Stimulated activated CD8-positive, alpha-beta memory T cell treated with anti-CD3 and anti-CD28 coated beads, Interleukin-7, amount 100 ng/mL, for 24 hours (primary cell): ENCODE measurements at regions not wholly inside any gene's neighbourhood (a gene's known extent, or its start where the extent isn't known, plus 50 kb on each side); places are given as distances from the start of the nearest gene placed in this dataset.

Source experiments
- DNase-seq: peaks from one replicate; pipeline ENCODE4 v3.0.0-alpha.2; 2020; ENCODE audit warnings: low read depth

DNA sequence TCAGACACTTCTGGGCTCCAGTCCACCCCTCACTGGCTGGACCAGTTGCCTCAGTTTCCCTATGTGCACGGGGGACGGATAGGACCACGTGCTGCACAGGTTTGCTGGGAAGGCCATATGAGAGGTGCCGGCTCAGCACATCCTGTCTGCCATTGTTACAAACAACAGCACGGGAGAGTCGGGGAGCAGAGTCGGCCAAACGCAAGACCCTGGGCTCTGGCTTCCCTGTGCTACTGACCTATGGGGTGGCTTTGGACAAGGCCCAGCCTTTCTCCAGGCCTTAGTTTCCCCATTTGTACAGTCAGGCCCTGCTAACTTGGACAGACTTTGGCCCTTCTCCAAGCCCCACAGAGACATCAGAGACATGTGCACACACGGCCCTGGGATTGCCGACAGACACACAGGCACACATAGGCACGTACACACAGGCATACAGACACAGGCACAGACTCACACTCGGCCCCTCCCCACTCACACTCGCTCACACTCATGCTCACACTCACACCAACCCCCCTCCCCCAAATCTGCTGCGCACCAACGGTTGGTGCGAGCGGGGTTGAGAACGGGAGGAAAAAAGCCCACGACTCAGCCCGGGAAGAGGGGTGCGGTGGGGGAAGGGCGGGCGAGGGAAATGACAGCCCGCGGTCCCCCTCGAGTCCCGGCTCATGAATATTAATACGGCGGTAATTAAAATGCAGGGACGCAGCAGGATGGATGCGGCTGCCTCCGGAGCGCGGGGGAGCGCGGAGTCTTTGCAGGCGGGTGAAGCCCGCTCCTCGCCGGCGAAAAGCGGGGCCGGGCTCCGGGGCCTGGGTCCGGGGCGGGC, 133.0 kb downstream of the C9orf50 start:
- DNase-seq: no peak

DNA sequence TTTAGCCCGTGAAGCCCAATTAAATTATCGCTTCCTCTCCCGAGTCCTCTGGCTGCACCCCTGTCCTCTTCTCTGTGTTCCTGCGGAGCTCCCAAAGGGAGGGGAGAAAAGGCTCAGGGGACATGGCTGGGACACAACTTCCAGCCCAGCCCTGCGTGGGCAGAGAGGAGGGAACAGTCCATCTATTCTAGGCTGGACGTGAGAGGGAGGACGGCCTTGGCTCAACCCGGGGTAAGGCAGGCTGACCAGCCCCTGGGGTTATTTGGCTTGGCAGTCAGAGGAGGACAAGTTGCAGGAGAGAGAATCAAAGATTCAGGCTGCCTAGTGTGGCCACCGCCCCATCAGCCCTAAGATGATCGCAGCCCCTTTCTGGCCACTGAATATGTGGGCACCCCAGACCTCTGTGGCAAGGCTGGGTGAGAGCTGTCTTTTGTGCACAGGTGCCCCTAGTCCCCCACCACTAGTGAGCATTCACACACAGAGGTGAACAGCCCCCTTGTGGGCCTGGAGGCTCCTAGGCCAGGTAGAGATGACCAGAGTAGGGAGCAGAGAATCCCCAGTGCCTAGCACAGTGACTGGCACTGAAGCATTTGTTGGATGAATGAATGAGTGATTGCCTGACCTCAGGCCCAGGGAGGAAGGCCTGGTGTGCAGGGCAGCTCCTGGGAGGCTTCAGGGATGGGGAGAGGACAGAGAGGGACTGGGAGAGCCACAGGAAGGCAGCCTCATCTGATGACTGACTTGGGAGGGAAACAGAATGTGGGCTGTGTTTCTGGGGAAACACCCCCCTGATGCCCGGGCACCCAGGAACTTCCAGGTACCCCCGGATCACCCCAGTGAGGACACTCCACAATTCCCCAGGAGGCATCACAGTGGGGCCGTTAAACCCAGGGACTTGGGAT, 133.9 kb downstream of the C9orf50 start:
- DNase-seq: no peak

DNA sequence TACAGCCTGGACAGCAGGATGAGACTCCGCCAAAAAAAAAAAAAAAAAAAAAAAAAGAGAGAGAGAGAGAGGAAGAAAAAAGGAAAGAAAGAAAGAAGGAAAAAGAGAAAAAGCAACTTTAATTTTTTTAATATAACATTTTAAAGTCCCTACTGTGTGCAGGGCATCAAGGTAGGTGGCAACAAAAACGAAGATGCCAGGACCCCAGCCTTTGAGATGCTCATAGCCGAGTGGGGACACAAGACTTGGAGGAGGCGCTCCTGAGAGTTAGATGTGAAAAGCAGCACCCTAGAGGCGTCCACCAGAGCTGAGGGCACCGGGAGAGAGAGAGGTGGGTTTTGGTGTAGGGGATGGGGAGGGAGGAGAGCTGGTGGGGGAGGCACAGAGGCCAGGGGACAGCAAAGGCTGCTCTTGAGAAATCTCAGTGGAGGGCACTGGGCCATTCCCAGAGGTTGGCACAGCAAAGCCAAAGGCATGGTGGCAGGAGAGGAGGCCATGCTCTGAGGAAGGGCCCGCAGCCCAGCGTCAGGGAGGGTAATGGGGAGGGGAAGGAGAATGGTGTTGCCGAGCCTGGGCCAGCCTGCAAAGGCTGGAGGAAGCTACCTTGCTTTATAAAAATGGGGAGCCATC, 135.6 kb downstream of the C9orf50 start:
- no peak for DNase-seq

DNA sequence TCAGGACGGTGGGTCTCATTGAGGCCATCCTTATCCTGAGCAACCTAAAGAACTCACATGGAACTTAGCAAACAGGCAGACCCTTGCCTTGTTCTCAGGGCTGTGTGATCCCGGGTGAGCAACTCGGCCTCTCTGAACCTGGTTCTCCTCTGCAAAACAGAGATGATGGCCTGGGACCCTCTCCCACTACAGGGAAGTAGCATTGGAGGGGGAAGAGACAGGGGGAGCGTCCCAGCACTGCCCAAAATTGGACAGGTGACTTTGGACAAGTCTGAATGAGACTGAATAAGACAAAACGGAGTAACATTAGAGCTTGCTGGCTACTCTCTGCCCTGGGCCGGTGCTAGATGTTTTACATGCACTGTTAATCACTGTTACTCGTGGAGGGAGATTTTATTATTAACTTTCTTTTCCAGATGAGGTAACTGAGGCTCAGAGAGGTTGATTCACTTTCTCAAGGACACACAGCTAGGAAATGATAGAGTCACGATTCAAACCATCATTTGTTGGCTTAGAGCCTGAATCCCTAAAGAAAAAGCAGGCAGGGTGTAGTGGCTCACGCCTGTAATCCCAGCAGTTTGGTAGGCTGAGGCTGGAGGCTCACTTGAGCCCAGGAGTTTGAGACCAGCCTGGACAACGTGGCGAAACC, 136.4 kb downstream of the C9orf50 start:
- DNase-seq: no peak

DNA sequence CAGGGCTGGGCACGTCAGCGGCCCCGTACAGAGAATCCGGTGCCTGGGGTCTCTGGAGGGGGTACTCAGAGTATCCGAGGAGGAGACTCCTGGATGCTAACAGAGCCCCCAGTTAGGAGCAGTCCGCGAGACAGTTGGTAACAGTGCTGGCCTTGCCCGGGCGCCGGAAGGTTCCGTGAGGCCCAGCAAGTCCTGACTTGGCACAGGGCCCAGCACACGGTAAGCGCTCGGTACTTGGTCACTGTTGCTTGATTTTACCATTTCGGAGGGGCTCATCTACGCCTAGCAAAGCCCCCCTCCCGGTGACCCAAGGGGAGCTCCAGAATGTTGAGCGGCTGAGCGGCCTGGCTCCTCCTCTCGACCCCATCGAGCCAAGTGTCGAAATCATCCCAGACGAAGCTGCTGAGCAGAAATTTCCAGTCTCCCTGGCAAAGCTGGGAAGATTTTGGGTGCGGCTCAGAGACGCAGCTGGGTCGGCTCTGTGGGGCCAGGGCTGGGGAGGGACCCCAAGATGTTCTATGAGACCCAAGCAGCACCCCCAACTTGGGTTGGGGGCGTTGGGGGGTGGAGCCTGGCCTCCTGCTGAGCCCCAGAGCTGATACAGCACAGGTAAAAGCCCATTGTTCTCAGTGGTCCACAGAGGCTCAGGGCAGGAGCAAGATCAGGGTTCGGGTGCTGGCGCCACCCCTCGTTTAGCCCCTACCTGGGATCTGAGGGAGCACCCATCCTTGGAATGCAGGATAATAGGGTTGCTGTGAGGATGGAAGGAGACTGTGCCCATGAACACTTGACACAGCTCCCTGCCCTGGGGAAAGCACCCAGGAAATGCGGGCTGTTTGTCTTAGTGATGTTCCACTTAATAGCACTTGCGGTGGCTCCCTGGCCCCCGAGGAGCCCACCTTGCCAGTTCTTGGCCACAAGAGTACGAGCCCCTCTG, 137.2 kb downstream of the C9orf50 start:
- DNase-seq: no peak

DNA sequence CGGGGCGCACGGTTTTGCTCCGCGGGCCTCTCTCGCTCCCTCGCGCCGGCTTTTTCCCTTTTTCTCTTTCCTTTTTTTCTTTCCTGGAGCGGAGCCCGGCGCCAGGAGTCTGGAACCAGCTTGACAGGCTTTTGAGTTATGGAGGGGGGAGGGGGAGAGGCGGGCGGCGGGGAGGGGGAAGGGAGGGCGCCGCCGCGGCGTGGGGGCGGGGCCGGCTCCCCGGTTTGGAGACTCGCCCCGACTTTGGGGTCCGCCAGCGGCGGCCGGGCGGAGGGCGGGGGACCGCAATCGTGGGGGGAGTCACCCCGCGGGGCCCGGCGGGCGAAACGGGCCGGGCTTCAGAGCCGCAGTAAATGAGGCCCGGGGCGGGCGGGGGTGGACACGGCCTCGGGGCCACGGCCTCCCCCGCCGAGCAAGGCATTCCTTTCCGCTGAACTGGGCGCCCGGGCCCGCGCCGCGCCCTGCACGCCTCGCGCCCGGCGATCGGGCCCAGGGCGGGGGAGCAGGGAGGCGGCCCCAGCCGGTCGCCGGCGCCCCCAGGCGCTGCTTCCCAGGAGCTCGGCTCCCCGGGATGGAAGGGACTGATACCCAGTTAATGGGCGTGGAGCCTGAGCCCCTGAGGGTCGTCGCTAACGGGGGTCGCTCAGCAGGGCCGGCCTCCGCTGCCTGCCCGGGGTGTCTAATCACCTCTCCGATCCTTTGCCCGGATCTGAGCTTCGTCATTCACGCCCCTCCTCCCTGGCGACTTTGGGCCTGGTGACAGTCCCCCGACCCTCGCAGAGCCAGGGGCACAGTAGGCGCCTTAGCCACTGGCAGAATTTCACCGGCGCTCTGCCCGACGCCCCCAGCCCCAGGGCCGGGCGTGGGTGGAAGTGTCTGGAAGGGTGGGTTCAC, 138.1 kb downstream of the C9orf50 start:
- DNase-seq: no peak

DNA sequence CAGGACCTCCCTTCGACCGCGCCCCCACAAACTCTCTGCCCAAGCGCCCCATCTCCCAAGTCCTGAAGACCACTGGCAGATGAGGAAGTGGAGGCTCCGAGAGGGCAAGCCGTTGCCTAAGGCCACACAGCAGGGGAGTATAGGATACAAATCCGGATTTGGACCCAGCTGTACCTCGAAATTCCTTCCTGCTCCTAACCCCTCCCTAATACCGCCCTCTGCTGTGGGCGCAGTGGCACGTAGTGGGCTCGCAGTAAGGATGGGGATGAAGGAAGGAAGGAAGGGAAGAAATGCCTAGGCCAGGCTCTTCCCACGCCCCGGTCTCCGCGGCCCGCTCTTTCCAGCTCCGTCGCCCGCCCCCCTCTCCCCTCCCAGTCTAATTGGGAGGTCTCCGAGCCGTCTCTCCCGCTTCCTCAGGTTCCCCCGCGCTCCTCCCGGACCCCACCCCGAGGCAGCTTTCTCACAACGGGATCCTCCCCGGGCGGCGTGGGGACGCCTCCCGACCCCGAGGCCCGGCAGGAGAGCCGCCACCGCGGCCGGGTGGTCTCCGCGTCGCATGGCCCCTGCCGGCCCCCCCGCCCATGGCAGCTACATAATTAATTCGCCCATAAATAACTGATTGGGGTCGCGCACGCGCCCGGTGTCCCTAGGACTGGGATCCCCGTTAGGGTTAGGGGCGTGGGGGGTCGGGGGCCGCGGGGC, 138.9 kb downstream of the C9orf50 start:
- no peak for DNase-seq

DNA sequence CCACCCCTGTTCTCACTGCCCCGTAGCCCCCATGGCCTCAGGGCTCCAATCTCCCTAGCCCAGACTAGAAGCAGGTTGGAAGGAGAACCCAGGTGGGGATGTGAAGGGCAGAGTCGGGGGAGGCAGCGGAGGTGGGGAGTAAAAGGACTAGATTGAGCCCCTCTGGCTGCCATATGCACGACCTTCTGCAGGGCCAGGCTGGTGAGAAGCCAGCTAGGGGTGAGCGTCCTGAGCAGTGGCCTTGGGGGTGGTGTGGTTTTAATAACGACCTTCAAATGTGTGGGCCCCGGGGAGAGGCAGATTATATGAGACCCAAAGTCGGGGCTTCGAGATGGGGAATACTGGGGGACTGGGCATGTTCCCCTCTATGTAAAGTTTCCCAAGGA, 139.5 kb downstream of the C9orf50 start:
- no peak for DNase-seq

DNA sequence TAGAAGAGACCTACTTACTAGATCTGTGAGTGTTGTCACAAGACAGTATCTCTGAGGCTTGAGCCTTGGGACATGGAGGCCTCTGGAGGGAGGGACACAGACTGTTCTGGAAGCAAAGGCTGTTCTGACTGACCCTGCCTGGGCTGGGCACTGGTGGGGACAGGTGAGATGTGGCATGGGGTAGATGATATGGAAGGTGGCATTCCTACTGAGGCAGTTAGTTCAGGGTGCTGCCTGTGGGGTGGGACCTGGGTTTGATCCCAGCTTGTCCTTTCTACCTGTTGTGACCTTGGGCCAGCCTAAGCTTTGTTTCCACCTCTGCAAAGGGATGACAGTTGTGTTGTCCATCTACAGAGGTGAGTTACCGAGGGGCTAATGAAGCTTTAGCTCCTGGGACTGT, 140.2 kb downstream of the C9orf50 start:
- no peak for DNase-seq

DNA sequence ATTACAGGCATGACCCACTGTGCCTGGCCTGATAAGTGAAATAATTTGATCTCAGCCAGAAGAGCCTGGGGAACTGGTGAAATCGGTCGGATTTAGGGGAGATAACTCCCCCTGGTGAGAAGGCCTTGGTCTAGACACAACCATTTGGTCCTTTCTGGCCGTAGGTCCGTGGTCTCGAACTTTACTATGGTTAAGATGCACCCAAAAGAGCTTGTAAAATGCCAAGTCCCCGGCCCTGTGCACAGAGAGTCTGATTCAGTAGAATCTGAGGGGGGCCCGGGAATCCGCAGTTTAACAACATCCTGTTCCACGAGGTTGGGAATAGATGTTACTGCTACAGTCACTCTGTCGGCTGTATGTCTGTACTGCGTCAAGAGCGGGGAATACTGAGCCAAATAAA, 140.7 kb downstream of the C9orf50 start:
- no peak for DNase-seq

DNA sequence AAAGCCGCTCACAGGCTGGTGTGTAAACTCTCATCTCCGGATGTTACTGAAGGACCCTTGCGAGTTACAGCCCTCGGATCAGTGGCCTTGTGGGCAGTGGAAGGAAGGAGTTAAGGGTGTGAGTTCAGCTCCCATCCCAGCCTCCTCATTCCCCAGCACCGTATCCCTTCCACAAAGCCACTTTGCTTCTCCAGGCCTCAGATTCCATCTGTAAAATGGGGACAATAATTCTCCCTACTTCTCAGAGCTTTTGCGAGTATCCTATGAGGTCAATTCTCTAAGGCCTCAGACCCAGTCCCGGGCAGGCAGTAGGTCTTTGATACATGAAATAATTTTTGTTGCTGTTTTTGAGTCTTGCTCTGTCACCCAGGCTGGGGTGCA, 141.3 kb downstream of the C9orf50 start:
- DNase-seq: no peak

DNA sequence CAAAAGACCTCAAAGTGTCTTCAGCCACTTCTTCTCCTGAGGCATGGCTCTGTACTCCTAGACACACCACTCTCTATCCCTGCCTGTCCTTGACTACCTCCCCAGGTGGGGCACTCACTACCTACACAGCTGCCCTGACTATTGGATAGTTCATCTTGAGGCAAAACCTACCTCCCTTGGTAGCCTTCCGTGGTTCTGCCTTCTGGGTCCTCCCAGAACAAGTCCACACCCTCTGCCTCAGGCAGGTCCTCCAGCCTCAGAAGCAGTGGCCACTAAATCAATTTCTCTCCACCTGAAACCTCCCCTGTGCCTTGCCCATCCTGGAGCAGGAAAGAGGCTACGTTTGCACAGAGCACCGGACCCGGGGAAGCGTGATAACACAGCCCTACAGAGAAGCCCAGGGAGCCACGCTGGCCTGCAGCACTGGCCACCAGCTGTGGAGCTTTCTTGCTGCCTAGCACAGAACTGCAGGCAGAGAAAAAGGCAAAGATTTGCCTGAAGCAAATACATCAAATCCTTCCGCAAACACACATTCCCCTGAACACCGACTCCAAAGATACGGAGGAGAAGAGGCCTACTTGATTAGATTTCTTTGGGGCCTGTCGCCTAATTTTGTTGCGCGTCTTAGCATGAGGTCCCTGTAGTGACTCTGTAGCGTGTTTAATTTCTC, 141.8 kb downstream of the C9orf50 start:
- no peak for DNase-seq

DNA sequence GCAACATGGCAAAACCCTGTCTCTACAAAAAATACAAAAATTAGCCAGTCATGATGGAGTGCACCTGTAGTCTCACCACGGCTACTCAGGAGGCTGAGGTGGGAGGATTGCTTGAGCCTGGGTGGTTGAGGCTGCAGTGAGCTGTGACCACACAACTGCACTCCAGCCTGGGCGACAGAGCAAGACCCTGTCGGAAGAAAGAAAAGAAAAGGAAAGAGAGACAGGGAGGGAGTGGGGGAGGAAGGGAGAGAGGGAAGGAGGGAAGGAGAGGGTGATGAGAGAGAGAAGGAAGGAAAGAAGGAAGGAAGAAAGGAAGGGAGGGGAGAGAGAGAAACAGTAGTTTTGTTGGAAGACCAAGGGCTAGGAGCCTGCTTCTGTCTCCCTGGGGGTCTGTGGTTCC, 142.4 kb downstream of the C9orf50 start:
- DNase-seq: no peak

DNA sequence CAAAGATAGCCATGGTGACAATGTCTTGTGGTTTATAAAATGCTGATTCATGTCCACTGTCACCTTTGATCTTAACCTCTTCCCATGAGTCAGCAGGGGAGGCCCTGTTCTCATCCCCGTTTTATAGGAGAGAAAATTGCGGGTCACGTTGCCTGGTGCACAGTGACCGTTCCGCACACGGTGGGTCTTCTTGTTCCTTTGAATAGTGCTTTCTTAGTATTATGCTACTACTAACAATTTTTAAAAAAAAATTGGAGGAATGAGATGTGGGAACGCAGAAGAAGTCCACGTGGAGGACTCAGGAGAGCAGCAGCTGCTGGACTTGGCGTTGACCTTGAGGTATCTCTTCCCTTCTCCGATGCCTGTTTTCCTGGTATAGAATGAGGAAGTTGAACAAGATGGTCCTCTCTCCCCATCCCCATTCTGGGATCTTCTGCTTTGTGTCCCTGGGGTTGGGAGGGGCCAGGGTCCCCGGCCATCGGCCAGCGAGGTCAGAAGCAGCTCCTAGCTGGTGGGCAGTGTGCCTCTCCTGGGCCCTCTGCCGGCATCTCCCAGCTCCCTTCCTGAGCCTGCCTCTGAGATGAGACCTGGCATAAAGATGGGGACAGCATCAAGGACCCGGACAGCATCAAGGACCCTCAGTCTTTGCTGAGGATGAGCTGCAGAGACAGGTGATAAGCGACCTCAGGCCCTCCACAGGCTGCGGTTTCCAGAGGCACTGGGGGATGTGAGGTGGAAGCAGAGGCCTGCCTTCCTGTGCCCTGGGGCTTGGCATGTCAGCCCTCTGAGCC, 143.9 kb downstream of the C9orf50 start:
- no peak for DNase-seq

DNA sequence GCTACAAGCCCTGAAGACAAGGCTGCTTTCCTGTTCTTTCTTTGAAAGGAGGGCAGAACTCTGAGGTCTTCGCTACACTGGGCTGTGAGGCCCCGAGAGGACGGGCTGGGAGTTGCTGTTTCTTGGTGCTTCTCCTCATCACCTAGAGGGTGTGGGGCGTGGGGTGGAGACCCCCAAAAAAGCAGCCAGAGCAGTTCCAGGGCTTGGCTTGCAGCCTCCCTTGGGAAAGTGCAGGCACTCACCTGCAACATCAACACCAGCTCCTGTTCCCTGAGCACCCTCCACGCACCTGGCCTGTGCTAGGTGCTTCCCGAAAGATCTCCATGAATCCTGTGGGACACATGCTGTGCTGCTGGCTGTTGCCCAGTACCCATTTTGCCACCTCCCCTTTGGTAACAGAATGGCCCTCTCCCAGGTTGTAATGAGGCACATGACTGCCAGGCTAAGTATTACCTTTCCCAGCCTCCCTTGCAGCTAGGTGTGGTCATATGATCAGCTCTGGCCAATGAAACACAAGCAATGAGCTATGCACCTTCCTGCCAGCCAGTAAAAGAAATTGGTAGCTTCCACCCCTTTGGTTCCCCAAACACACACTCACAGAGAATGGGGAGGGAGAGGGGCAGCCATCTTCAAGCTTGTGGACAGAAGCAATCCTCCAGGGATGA, 146.0 kb downstream of the C9orf50 start:
- no peak for DNase-seq

DNA sequence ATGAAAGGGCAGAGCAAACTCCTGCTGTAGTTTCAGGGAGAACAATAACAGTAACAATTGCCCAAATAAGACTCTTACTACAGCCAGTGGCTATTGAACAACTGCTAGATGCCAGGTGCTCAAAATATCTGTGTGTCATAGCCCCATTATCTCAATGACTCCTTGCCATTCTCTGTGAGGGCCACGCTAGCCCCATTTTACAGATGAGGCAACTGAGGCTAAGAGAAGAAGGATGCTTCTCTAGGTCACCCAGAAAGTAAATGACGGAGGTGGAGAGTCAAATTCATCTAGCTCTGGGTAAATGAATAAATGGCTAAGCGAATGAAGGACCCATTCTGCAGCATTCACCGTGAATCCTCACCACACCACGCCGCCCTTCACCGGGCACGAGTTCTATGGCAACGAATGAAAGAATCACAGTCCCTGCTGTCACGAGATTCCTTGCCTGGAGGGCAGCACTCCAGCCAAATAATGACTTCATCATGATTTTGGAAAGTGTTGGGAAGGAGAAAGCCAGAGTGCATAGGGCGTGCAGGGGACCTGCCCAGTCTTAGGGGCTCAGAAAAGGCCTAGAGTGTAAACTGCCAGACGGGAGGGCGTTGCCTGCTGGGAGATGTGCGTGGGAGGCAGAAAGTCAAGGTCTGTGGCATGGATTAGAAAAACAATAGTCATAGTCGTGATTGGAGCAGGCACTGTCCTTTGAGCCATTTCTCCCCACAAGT, 147.2 kb downstream of the C9orf50 start:
- no peak for DNase-seq

DNA sequence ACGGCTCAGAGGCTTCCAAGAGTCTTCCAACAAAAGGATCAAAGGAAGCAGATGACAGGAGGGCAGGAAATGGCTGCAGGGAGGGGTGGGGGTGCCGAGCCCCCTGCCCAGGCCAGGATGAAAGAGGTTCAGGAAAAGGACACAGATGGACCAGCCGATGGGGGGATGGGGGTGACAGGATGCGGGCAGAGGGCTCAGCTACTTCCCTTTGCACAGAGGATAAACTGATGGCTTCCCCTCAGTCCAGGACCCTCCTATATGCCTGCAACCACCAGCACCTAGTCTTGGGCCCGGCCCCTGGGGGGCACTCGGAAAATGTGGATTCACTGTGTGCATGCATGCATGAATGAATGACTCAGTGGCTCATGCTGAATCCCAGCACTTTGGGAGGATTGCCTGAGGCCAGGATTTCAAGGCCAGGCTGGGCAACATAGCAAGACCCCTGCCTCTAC, 148.2 kb downstream of the C9orf50 start:
- no peak for DNase-seq
